ENCODE measurements at regions not wholly inside any gene's neighbourhood (a gene's known extent, or its start where the extent isn't known, plus 50 kb on each side); places are given as distances from the start of the nearest gene placed in this dataset.

DNA sequence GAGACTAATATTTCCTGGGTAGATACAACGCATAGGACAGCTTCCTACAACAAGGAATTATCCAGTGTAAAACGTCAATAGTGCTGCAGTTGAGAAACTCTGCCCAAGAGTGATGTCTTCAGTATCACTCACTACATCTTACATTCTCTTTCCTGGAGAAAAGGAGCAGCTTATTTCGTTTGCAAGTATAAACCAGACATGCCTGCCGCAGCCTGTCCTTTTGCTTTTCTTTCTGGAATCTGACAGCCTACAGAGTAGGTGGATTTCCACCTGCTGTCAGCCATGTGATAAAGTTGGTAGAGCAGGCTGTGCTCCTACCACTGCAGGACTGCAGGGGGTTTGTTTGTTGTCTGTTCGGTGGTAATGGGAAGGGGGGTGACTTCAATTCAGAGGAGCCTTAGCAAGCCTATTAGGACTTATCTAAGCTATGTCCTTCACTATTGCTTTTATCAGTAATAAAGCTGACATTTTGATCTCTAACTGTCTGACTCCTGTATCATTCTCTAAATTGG, 439.1 kb downstream of the GRB14 start:
- intact Hi-C loops (cut with micrococcal nuclease): no loop called here

DNA sequence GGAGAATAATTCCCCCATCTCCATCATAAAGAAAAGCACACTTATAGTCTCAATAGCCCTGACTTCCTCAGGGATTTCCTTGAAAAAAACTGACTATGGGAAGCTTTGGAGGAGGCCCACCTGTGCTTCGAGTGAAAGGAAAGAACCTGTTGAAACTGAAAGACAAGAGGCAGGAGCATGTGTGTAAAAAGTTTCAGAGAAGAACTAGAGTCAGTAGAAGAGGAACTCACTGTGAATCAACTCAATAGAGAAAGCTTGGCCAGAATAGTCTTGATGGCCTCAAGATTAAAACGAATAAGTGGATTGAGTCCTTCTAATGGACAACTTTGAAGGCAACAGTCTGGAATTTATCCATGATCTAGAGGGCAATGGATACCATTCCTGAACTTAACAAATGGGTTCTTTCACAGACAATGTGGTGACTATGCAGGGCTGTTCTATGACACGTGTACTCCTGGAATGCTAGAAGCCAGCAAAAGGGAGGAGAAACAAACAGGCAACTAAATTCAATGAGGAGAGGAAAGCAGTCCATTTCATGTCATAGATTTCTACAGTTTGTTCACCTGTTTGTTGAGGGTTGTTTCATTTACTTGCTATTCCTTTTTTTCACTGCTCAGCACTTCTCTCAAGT, 442.3 kb downstream of the GRB14 start:
- intact Hi-C loops (cut with micrococcal nuclease): no loop called here

DNA sequence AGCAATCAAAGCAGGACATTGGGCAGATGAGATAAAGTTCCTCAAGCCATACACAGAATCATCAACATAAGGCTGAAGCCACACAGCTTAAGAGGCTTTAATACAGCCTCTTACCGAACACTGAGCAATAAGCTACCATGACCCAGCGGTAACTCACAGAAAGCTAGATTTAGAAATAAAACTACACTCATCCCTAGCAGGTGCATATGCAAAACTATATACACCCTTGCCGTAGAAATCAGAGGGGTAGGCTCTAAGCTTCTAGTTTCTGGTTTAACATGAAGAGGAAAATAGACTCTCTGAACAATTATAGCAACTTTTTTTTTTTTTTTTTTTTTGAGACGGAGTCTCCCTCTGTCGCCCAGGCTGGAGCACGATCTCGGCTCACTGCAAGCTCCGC, 428.8 kb upstream of the FIGN start:
- intact Hi-C loops (cut with micrococcal nuclease): no loop called here

DNA sequence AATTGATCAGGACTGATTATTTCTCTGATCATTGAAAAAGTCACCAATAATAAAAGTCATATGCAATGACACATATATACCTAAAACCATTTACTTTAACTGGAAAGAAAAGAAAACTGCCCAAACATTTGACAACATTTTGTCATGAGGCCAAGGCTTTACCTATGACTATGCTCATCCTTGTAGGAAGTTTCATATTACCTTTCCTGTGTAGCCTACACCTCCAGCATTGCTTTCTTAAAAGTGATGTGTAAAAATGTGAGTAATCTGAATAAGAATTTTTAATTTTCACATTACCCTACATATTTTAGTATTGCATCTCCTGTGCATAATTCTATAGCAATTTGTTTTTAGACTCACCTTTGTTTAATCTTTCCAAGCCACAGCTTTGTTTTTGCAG, 419.8 kb upstream of the FIGN start:
- intact Hi-C loops (cut with micrococcal nuclease): no loop called here

DNA sequence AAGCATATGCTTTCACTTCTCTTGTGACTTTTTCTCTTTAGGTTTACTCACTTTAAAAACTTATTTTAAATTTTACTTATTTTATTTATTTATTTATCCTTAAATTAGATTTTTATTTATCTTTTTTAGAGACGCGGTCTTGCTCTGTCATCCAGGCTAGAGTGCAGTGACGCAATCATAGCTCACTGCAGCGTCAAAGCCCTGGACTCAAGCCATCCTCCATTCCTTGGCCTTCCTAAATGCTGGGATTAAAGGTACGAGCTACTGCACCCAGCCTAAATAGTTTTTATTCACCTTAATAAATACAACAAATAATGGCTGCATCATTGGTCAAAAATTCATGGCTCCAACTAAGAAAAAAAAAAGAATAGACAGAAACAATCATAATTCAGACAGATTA, 415.7 kb upstream of the FIGN start:
- intact Hi-C loops (cut with micrococcal nuclease): no loop called here

DNA sequence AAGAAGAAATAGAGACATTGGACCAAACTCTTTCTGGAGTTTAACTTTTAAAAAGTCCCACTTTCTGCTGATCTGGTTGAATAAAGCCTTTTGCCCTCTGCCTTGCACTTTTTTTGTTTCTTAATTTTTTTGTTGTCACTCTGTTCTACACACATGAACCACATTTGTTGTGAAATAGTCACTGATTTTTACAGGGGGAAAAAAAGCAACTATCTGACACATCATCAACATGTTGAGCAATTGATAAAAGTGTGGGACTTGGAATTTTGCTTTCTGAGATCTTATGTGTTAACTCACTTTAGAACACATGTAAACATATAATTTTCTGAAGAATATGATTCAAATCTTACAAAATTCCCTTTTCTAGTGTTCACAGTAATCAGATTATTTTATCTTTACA, 414.8 kb upstream of the FIGN start:
- intact Hi-C loops (cut with micrococcal nuclease): no loop called here

DNA sequence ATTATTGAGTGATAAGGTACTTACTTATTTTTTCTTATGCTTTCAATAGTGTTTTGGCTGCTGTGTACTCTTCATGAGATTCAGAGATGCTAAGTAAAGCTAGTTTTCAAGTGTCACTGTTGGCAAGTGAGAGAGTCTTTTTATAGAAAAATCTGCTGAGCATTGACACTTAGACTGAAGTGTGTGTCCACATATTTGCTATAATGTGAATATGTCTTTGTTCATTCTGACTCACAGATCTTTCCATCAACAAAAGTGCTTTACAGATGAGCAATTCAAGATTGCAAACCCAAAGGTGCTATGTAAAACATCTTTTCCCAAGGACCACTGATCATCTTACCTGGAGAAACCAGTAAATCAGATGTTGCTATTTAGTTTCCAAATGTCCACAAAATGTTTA, 410.6 kb upstream of the FIGN start:
- intact Hi-C loops (cut with micrococcal nuclease): no loop called here

DNA sequence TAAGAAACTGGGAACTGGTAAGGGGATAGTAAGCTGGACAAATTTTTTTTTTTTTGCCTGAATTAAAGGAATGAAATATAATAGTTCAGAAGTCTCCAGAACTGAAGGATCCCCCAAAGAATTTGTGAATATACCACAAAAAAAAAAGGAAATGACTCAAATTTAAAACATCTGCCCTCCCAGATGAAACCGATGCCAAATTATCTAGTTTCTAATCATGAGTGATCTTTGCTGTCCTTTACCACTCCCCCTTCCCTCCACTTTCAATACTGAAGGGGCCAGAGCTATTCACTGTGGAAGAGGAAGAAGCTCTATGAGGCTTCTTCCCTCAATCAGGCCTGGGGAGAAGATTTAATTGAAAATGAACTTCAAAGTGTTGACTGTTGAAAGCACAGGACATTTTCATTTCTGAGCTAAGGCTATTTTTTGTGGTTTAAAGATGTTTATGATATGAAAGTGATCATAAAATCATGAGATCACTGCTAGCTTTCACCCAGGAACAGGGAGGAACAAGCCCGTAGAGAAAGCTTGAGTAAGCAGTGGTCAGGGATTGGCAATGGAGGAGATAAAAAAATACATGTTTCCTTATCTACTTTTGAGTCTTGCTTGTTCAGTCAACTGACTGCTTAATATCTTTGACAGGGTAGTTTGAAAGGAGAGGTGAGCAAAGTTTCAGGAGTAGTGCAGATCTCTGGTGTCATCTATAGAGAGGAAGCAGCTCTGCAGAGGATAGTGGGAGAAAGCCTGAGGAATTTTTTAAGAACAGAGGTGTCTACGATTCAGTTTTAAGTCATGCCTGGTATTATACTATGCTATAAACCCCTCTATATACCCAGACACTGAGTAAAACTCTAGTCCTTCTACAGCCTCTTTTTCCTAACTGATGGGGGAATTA, 409.5 kb upstream of the FIGN start:
- intact Hi-C loops (cut with micrococcal nuclease): no loop called here

DNA sequence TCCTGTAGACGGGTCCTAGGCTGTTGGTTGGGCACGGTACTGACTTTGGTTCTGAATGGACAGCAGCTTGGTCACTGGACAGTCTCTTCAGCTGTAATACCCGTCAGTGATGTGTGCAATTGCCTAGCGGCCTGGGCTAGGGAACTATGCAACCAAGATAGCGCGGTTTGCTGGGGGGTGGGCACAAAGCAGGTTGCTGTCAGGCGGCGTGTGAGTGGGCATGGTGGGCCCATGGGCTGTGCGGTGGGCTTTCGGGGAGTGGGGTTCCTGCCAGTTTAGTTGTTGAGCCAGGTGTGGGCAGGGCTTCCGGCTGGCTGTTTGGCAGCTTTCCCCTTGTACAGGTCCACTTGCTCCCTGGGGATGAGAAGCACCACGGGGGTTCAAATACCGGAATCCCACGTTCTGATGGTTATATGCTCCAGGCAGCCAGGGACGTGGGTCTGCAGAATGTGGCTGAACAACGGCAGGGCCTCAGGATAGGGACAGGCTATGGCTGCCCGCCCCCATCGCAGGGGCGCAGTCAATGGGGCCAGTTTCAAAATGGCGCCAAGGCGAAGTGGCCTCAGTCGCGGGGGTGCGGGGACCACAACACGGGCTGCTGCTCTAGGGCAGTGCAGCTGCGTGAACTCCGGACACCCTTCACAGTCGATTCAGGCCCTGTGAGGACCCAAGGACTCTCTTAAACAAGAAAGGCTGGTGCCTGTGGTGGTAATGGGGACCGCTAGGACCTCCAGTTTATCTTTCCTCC, 407.5 kb upstream of the FIGN start:
- intact Hi-C loops (cut with micrococcal nuclease): no loop called here

DNA sequence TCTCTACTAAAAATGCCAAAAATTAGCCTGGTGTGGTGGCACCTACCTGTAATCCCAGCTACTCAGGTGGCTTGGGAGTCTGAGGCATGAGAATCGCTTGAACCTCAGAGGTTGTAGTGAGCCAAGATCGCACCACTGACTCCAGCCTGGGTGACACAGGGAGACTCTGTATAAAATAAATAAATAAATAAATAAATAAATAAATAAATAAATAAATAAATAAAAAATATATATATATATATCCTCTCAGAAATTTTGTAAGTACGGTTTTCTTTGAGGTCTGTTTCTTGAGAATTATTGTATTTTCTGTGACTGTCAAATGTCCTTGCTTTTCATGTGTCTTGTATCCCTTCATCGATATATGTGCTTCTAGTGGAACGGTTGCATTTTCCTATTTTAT, 406.9 kb upstream of the FIGN start:
- intact Hi-C loops (cut with micrococcal nuclease): no loop called here

DNA sequence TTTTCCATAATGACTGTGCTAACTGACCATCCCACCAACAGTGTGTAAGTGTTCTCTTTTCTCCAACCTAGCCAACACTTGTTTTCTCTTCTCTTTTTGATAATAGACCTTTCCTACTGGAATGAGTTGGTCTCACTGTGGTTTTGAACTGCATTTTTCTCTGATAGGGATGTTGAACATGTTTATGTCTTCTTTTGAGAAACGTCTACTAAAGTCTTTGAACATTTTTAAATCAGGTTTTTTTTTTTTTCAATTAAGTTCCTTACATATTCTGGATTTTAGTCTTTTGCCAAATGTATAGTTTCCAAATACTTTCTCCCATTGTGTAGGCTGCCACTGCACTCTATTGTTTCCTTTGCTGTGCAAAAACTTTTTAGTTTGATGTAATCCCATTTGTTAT, 405.5 kb upstream of the FIGN start:
- intact Hi-C loops (cut with micrococcal nuclease): no loop called here

DNA sequence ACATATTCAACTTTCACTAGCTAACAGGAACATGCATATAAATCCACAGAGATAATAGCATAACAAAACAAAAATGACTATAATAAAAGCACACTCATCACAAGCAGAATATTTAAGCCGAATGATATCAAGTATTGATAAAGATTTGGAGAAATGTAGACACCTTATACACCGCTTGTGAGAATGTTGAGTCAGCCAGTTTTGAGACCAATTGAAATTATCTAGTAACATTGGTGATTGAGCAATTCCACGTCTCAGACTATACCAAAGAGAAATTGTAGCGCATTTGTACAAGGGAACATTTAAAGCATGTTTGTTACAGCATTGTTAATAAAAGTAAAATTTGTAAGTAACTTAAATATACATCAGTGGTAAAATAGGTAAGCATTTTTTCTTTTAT, 402.9 kb upstream of the FIGN start:
- intact Hi-C loops (cut with micrococcal nuclease): no loop called here

DNA sequence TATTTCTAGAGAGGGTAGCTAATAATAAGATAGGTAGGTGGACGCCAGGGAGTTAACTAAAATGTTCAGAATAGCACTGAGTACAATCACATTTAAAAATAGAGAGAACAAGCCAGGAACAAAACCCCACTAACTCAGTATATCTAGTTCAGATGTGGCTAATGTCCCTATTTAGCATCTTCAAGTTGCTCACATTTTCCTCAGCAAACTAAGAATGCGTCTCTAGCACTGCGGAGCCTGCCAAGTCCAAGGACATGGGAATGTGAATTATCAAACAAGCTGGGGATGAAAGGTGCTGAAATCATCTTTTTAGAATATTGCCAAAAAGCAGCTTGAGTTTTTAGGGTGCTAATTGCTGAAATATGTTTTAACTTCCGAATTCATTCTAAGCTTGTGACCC, 398.5 kb upstream of the FIGN start:
- intact Hi-C loops (cut with micrococcal nuclease): no loop called here

DNA sequence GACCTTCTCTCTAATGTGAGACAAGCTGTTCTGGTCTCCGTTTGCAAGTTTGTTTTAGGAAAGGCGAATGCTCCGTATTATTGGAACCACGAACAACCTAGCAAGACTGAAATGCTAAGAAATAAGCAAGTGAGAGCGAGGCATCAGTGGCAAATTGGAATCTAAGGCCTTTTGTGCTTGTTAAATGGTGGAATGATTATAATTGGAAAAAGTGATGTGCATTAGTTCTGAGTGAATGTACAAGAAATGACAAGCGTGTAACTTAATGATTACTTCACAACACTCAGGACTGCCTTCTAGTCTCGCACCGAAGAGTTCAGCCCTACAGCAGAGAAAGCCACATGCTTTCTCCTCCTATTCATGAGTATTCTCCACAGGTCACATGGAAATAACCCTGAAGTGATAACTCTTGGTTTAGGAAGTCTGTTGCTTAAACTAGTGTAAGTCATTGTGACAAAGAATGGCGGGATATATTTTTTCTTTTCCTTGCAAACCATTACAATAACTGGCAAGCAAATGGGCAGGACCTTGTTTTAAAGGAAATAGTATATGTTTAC, 392.2 kb upstream of the FIGN start:
- intact Hi-C loops (cut with micrococcal nuclease): no loop called here

DNA sequence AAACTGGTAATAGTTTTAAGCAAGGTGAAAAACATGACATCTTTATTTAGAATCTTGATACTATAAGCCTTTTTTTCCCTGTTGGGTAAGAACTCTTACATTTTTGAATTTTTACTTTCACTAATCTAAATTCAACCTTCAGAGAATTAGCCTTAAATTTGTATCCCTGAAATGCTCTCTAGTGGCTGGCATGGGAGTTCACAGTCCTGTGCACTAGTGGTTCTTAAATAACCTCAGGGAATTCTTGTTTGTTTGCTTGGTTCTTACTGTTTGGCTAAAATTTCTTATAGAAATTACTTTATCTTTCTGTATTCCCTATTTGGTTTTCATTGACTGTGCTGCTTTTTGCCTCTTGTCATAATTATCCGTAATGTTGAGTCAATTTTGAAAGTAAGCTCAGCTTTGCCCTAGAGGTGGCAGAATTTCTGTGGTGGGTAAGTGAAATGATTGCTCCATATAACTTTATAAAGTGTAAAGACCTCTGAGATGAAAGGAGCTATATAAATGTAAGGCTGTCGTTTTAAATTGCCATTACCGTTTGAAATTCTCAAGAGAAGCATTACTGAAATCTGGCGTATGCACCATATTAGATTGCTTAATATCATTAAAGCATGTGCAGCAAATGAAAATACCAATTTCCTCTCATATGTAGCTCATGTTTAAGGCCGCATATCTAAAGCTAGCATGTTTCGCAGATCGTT, 391.3 kb upstream of the FIGN start:
- intact Hi-C loops (cut with micrococcal nuclease): no loop called here

DNA sequence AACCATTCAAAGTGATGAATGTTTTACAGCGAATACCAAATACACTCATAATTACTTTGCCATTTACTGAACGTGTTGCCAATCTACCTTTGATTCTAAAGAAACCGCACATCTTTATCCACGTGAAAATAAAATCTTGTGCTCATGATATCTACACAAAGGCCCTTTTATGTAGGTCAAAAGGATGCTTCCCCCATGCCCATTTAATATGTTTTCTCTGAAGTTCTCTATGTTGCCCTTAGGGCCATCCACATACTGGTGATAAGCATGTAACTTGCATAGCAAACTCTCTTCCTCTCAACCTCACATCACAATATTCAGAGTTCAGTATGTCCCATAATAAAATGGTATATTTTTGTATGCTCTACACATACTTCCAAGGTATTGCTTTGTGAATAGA, 380.0 kb upstream of the FIGN start:
- intact Hi-C loops (cut with micrococcal nuclease): no loop called here

DNA sequence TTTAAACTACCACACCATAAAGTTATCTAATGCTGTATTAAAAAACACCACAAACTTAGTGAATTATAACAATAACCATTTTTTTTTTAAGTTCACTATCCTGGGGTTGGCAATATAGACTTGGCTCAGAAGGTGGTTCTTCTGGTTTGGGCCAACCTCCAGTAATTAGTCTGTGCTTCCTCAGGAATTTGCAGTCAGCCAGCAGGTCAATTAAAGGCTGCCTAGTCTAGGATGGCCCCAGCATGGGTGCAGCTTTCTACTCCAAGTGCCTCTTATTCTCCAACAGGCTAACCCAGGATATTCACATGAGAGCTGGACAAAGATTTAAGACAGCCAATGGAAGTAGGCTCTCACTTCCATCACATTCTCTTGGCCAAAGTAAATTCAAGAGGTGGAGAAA, 379.1 kb upstream of the FIGN start:
- intact Hi-C loops (cut with micrococcal nuclease): no loop called here

DNA sequence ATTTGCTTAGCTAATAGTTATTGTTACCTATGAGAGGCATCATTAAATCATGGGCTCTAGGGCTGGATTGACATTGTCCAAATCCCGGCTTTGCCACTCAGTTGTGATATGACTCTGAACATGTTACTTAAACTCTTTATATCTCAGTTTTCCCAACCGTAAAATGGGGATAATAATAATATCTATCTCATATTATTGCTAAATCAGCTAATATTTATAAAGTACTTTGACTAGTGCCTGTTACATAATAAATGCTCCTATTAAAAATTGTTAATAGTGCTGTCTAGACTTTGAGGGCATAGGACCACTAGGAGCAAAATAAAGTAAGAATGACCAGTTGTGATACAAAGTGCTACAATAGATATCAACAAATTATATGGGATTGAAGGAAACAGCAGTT, 376.3 kb upstream of the FIGN start:
- intact Hi-C loops (cut with micrococcal nuclease): no loop called here

DNA sequence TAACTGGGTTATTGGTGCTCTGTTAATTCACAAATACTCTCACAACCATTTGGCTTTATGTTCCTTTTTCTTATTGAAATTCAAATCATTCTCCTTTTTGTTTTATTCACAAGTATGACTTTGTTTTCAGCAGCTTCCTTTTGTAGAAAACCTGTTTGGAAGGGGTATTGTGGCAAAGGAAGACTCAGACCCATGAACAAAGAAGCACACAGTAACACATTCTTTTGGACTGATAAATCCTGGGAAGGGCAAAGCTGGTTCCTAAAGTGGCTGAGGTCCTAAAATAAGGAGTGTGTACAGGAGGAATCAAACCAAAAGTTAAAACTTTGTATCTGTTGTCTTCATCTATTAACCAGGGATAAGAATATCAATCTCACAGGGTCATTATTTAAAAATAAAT, 374.7 kb upstream of the FIGN start:
- intact Hi-C loops (cut with micrococcal nuclease): no loop called here

DNA sequence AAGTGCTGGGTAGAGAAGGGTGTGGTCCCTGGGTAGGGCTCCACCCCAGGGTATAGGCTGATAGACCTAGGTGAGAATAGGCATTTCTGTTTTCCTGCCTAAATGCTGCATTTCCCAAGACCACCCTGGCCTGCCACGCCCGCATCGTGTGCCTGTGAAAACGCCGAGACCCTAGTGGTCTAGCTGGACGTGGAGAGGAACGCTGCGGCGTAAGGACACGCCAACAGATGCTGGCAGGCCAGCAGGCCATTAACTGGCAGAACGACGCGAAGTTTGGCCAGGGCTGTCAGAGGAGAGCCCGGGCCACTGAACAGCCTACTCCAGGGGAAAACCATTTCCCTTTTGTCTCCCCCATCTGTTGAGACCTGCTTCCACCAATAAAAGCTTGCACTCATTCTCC, 373.2 kb upstream of the FIGN start:
- intact Hi-C loops (cut with micrococcal nuclease): no loop called here

DNA sequence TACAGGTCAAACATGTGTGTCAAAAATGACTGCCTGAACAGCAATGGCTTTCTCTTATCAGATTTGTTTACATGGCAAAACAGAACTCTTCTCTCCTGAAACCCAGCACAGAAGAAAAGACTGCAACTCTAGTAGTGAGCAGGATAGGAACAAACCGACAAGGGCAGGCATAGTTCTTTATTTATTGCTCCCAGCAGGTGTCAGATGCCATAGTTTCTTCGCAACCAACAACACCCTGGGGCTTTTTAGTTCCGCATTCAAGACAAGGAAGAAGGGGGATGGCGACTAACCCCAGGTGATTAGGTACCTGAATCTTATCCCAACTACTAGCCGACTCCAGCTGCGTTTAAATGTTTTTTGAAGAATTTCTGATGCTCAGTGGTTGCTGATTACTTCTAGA, 367.5 kb upstream of the FIGN start:
- intact Hi-C loops (cut with micrococcal nuclease): no loop called here
